ENCODE measurements at regions not wholly inside any gene's neighbourhood (a gene's known extent, or its start where the extent isn't known, plus 50 kb on each side); places are given as distances from the start of the nearest gene placed in this dataset.

DNA sequence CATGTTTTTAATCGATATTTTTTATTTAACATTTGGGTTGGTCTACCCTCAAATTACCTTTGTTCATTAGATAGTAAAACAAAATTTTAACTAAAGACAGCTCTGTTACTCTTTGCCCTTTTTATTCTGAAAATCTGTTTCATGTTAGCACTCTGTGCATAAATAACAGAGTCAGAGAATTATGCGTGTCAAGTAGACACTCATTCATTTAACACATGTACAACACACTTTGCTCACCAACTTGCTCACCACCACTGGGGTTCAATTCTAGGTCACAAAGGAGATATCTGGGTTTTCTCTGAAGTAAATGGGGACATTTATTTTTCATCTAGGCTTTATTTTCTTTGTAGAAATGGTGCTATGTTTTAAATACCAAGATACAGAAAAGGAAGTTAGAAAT, 457.4 kb upstream of the SEMA3D start:
- TF ChIP-seq, protein P1, sequence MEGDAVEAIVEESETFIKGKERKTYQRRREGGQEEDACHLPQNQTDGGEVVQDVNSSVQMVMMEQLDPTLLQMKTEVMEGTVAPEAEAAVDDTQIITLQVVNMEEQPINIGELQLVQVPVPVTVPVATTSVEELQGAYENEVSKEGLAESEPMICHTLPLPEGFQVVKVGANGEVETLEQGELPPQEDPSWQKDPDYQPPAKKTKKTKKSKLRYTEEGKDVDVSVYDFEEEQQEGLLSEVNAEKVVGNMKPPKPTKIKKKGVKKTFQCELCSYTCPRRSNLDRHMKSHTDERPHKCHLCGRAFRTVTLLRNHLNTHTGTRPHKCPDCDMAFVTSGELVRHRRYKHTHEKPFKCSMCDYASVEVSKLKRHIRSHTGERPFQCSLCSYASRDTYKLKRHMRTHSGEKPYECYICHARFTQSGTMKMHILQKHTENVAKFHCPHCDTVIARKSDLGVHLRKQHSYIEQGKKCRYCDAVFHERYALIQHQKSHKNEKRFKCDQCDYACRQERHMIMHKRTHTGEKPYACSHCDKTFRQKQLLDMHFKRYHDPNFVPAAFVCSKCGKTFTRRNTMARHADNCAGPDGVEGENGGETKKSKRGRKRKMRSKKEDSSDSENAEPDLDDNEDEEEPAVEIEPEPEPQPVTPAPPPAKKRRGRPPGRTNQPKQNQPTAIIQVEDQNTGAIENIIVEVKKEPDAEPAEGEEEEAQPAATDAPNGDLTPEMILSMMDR (IDR thresholded peaks at IDR 0.05) = no peak
- TF ChIP-seq EZH2 (IDR thresholded peaks at IDR 0.05; ENCODE audit: borderline replicate concordance, insufficient read depth, low read depth, low read length, poor library complexity, severe bottlenecking) = no peak
